GM23338 (cell line): ENCODE measurements at regions not wholly inside any gene's neighbourhood (a gene's known extent, or its start where the extent isn't known, plus 50 kb on each side); places are given as distances from the start of the nearest gene placed in this dataset.

Experiments
- ATAC-seq: fragments of 200-7000 bp; cut with Tn5 transposase; 3 replicates; pipeline ENCODE4 v1.9.1; 2020
- DNase-seq: peaks from one replicate; pipeline ENCODE4 v3.0.0-alpha.2; 2015; ENCODE audit warnings: low spot score
- H2AFZ ChIP-seq: fragments of 200-600 bp; sonication (generic); 2 replicates; pipeline ENCODE4 v1.8.0; 2016; ENCODE audit warnings: antibody characterized with exemption, mild to moderate bottlenecking, moderate library complexity
- H3F3A ChIP-seq: fragments of 200-600 bp; sonication (generic); replicated peaks from 2 replicates; pipeline ENCODE4 v1.8.0; 2017; ENCODE audit warnings: antibody characterized with exemption, mixed run types, low read depth
- H3K27ac ChIP-seq: fragments of 200-600 bp; sonication (generic); 2 replicates; pipeline ENCODE4 v1.6.1; 2016; ENCODE audit warnings: low read depth
- H3K27me3 ChIP-seq: fragments of 200-600 bp; sonication (generic); 2 replicates; pipeline ENCODE4 v1.8.0; 2016; ENCODE audit warnings: mild to moderate bottlenecking, mixed run types, moderate library complexity; ENCODE audit not compliant: insufficient read depth
- H3K36me3 ChIP-seq: fragments of 200-600 bp; sonication (generic); 2 replicates; pipeline ENCODE4 v1.8.0; 2016; ENCODE audit warnings: mild to moderate bottlenecking; ENCODE audit not compliant: insufficient read depth
- H3K4me1 ChIP-seq: fragments of 200-600 bp; sonication (generic); 2 replicates; pipeline ENCODE4 v1.8.0; 2016; ENCODE audit warnings: mild to moderate bottlenecking, moderate library complexity; ENCODE audit not compliant: insufficient read depth
- H3K4me2 ChIP-seq: fragments of 200-600 bp; sonication (generic); 2 replicates; pipeline ENCODE4 v1.7.1; 2017; ENCODE audit warnings: mixed run types
- H3K4me3 ChIP-seq: fragments of 200-600 bp; sonication (generic); 2 replicates; pipeline ENCODE4 v1.6.1; 2016; ENCODE audit warnings: mixed run types
- H3K79me2 ChIP-seq: fragments of 200-600 bp; sonication (generic); replicated peaks from 2 replicates; pipeline ENCODE4 v1.8.0; 2017; ENCODE audit warnings: mild to moderate bottlenecking; ENCODE audit not compliant: insufficient read depth
- H3K9me2 ChIP-seq: fragments of 200-600 bp; sonication (generic); 2 replicates; pipeline ENCODE4 v1.8.0; 2017; ENCODE audit not compliant: insufficient read depth
- H4K20me1 ChIP-seq: fragments of 200-600 bp; sonication (generic); replicated peaks from 2 replicates; pipeline ENCODE4 v1.8.0; 2017; ENCODE audit warnings: mild to moderate bottlenecking; ENCODE audit not compliant: insufficient read depth
- H3K27ac Mint-ChIP-seq: 2 replicates; pipeline ENCODE4 v1.8.0; 2020; ENCODE audit warnings: inconsistent platforms, mild to moderate bottlenecking, moderate library complexity, mixed read lengths
- H3K27me3 Mint-ChIP-seq: 3 replicates; pipeline ENCODE4 v1.8.0; 2022; ENCODE audit warnings: low read depth, mild to moderate bottlenecking, moderate library complexity, mixed read lengths, inconsistent platforms; ENCODE audit not compliant: insufficient read depth, poor library complexity
- H3K36me3 Mint-ChIP-seq: 3 replicates; pipeline ENCODE4 v1.8.0; 2021; ENCODE audit warnings: low read depth, mild to moderate bottlenecking, inconsistent platforms, moderate library complexity, mixed read lengths
- H3K4me1 Mint-ChIP-seq: 3 replicates; pipeline ENCODE4 v1.8.0; 2020; ENCODE audit warnings: mild to moderate bottlenecking, inconsistent platforms, mixed read lengths
- H3K4me3 Mint-ChIP-seq: 3 replicates; pipeline ENCODE4 v1.8.0; 2021; ENCODE audit warnings: moderate library complexity, mild to moderate bottlenecking, inconsistent platforms, mixed read lengths
- H3K9me3 Mint-ChIP-seq: 3 replicates; pipeline ENCODE4 v1.8.0; 2020; ENCODE audit warnings: moderate library complexity, mild to moderate bottlenecking, inconsistent platforms, mixed read lengths
- STAT1 ChIP-seq: IDR thresholded peaks from one replicate; pipeline ENCODE4 v1.6.1; 2016; ENCODE audit warnings: antibody characterized with exemption; ENCODE audit not compliant: unreplicated experiment
- ZNF462 ChIP-seq: fragments of 250-450 bp; sonication (Bioruptor Pico); IDR thresholded peaks from 2 replicates; pipeline ENCODE4 v1.5.0; 2020; ENCODE audit warnings: mild to moderate bottlenecking, moderate library complexity
- TF ChIP-seq, protein P1 (sequence below), 2 experiments: fragments of 200-600 bp in 1 of 2; sonication (generic) in 1 of 2; conservative IDR thresholded peaks; 2 replicates each; pipeline versions ENCODE4 v1.5.1 to v1.6.1; 2016 to 2017; ENCODE audit warnings: antibody characterized with exemption in 2 of 2, low read depth in 2 of 2, mild to moderate bottlenecking in 2 of 2, moderate library complexity in 1 of 2

DNA sequence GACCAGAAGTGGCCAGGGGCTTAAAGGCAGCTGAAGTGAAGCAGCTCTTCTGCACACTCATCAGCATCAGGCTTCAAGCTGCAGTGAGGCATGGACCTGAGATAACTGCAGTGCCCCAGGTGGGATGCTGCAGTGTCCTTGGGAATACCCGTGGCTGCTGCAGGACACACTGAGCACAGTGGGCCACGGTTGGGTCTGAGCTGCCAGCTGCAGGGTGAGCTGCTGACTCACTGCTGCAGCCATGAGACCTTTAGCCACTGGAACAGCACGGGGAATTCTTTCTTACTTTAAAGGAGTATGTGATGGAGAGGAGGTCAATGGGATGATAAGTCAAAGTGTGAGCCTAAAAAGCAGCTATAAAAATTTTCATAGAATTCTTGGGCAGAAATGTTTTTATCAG lies 102.1 kb downstream of the XCL2 start (continued):
- no peak for TF ChIP-seq ZNF462

- 0 out of 2 replicates have a peak overlapping the region, but pooled peaks have one; percentile 25 for H3K4me2 ChIP-seq
These were observed 104.1 kb downstream of the XCL2 start for GRCh38 chr1:168439456-168440375.

More at GRCh38 chr1:168439456-168440375, 104.1 kb downstream of the XCL2 start:
- peaks cover 8% of the 10 kb centered on the region; the same call in 1 of the 3 replicates for H3K4me1 Mint-ChIP-seq
- Histone ChIP-seq H3F3A (no peaks in the 10 kb centered on the region), H3K36me3 (no peaks in the 10 kb centered on the region), H3K4me3 (no peak overlapping the region), H3K27ac (no peak overlapping the region), H2AFZ (peak overlapping the region; percentile 88), H3K27me3 (no peaks in the 10 kb centered on the region), H3K4me1 (no peaks in the 10 kb centered on the region), H3K9me2 (no peaks in the 10 kb centered on the region; the same call in 1 of the 2 replicates), H3K79me2 (no peaks in the 10 kb centered on the region), H4K20me1 (no peaks in the 10 kb centered on the region)
- TF ChIP-seq ZNF462 (0 out of 2 replicates have a peak, but pooled peaks have one; percentile 69), STAT1 (no peak)
- TF ChIP-seq, protein P1, sequence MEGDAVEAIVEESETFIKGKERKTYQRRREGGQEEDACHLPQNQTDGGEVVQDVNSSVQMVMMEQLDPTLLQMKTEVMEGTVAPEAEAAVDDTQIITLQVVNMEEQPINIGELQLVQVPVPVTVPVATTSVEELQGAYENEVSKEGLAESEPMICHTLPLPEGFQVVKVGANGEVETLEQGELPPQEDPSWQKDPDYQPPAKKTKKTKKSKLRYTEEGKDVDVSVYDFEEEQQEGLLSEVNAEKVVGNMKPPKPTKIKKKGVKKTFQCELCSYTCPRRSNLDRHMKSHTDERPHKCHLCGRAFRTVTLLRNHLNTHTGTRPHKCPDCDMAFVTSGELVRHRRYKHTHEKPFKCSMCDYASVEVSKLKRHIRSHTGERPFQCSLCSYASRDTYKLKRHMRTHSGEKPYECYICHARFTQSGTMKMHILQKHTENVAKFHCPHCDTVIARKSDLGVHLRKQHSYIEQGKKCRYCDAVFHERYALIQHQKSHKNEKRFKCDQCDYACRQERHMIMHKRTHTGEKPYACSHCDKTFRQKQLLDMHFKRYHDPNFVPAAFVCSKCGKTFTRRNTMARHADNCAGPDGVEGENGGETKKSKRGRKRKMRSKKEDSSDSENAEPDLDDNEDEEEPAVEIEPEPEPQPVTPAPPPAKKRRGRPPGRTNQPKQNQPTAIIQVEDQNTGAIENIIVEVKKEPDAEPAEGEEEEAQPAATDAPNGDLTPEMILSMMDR (conservative IDR thresholded peaks at IDR 0.05; ENCODE audit: low read depth in 2 of 2), result peak; percentile 84 to 95
- peak overlapping the region; percentile 34; the same call in 2 of the 3 replicates for H3K4me3 Mint-ChIP-seq
- H3K27ac Mint-ChIP-seq, result no peak overlapping the region
- DNase-seq (peak; percentile 97), ATAC-seq (peak; percentile 97)
- H3K36me3 Mint-ChIP-seq, result no peaks in the 10 kb centered on the region; the same call in 2 of the 3 replicates
- peaks cover 2% of the 10 kb centered on the region for H3K27me3 Mint-ChIP-seq
- no peaks in the 10 kb centered on the region; the same call in 2 of the 3 replicates for H3K9me3 Mint-ChIP-seq
